ENCODE measurements at regions not wholly inside any gene's neighbourhood (a gene's known extent, or its start where the extent isn't known, plus 50 kb on each side); places are given as distances from the start of the nearest gene placed in this dataset.

DNA sequence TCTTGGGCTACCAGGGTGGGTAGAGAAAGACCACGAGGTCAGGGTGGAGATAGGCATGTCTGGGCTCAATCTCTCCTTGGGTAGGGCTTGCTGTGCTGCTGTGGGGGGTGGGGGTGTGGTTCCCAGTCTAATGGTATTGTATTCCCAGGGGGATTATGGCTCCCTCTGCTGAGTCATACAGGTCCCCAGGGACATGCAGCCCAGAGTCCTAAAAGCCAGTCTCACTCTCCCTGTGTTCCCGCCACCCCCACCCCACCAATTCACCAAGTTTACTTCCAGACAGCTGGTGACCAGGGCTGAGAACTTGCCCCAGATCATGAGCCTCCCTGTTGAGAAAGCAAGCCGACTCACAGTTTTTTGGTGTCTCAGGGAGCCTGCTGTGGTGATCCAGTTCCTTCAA, 367.6 kb downstream of the C12orf75 start:
- Histone ChIP-seq H3K27me3 (ENCODE audit: control insufficient read depth in 2 of 2, insufficient read depth in 2 of 2, low read length in 2 of 2) (peaks cover 0 to 2% of the 10 kb centered on the region in 2 donors), H3K4me2 (replicated peaks; ENCODE audit: extremely low read depth, low read length, poor library complexity, severe bottlenecking) (no peak overlapping the region), H3K4me3 (replicated peaks in 1 of 3; ENCODE audit: low read depth in 2 of 3, low read length in 3 of 3) (no peak overlapping the region), H3K36me3 (replicated peaks in 1 of 2; ENCODE audit: control insufficient read depth in 1 of 2, insufficient read depth in 2 of 2, low read length in 2 of 2) (no peaks in the 10 kb centered on the region), H2AFZ (ENCODE audit: insufficient read depth, low read depth, low read length, poor library complexity, severe bottlenecking) (no peak overlapping the region), H3K27ac (ENCODE audit: low read depth in 1 of 2, low read length in 2 of 2) (no peak overlapping the region), H4K20me1 (ENCODE audit: insufficient read depth, low read length) (no peaks in the 10 kb centered on the region), H3K79me2 (ENCODE audit: insufficient read depth, low read length) (no peaks in the 10 kb centered on the region), H3K9me3 (replicated peaks in 1 of 2; ENCODE audit: control insufficient read depth in 1 of 2, insufficient read depth in 1 of 2, low read length in 2 of 2) (peaks cover 3% of the 10 kb centered on the region in 2 donors), H3K4me1 (ENCODE audit: control insufficient read depth in 1 of 2, insufficient read depth in 2 of 2, low read length in 2 of 2) (no peaks in the 10 kb centered on the region), H3K9ac (ENCODE audit: insufficient read depth, low read length, poor library complexity, severe bottlenecking) (no peak overlapping the region)
- 87% methylated on average over 3 of the region's 3 CpGs for WGBS (ENCODE audit: insufficient coverage)
- peaks cover 3 to 8% (median 4%) of the 10 kb centered on the region in 7 donors for H3K9me3 Mint-ChIP-seq
- no peaks in the 10 kb centered on the region for H3K4me1 Mint-ChIP-seq
- intact Hi-C loops (cut with micrococcal nuclease), result no loop called here
- no peaks in the 10 kb centered on the region for H3K36me3 Mint-ChIP-seq
- H3K4me3 Mint-ChIP-seq, result no peak overlapping the region
- TF ChIP-seq, protein P1, sequence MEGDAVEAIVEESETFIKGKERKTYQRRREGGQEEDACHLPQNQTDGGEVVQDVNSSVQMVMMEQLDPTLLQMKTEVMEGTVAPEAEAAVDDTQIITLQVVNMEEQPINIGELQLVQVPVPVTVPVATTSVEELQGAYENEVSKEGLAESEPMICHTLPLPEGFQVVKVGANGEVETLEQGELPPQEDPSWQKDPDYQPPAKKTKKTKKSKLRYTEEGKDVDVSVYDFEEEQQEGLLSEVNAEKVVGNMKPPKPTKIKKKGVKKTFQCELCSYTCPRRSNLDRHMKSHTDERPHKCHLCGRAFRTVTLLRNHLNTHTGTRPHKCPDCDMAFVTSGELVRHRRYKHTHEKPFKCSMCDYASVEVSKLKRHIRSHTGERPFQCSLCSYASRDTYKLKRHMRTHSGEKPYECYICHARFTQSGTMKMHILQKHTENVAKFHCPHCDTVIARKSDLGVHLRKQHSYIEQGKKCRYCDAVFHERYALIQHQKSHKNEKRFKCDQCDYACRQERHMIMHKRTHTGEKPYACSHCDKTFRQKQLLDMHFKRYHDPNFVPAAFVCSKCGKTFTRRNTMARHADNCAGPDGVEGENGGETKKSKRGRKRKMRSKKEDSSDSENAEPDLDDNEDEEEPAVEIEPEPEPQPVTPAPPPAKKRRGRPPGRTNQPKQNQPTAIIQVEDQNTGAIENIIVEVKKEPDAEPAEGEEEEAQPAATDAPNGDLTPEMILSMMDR (IDR thresholded peaks at IDR 0.05), result no peak
- DNase-seq, result no peak
- H3K27ac Mint-ChIP-seq, result no peak overlapping the region
- H3K27me3 Mint-ChIP-seq (ENCODE audit: low read depth in 3 of 3), result peaks cover 0 to 5% (median 4%) of the 10 kb centered on the region in 3 donors

- Histone ChIP-seq H3K4me2 (replicated peaks; ENCODE audit: extremely low read depth, low read length, poor library complexity, severe bottlenecking) (no peak overlapping the region), H3K36me3 (replicated peaks in 1 of 2; ENCODE audit: control insufficient read depth in 1 of 2, insufficient read depth in 2 of 2, low read length in 2 of 2) (no peaks in the 10 kb centered on the region), H3K27ac (ENCODE audit: low read depth in 1 of 2, low read length in 2 of 2) (no peak overlapping the region), H3K4me1 (ENCODE audit: control insufficient read depth in 1 of 2, insufficient read depth in 2 of 2, low read length in 2 of 2) (no peaks in the 10 kb centered on the region), H4K20me1 (ENCODE audit: insufficient read depth, low read length) (no peaks in the 10 kb centered on the region), H3K9me3 (replicated peaks in 1 of 2; ENCODE audit: control insufficient read depth in 1 of 2, insufficient read depth in 1 of 2, low read length in 2 of 2) (peaks cover 3% of the 10 kb centered on the region in 2 donors), H3K79me2 (ENCODE audit: insufficient read depth, low read length) (no peaks in the 10 kb centered on the region), H3K4me3 (replicated peaks in 1 of 3; ENCODE audit: low read depth in 2 of 3, low read length in 3 of 3) (no peak overlapping the region), H3K9ac (ENCODE audit: insufficient read depth, low read length, poor library complexity, severe bottlenecking) (no peak overlapping the region), H3K27me3 (ENCODE audit: control insufficient read depth in 2 of 2, insufficient read depth in 2 of 2, low read length in 2 of 2) (peaks cover 0 to 2% of the 10 kb centered on the region in 2 donors), H2AFZ (ENCODE audit: insufficient read depth, low read depth, low read length, poor library complexity, severe bottlenecking) (no peak overlapping the region)
- peaks cover 3 to 8% (median 4%) of the 10 kb centered on the region in 7 donors for H3K9me3 Mint-ChIP-seq
- no peak for DNase-seq
- H3K4me3 Mint-ChIP-seq, result no peak overlapping the region
- intact Hi-C loops (cut with micrococcal nuclease), result no loop called here
- WGBS (ENCODE audit: insufficient coverage), result no CpG with 5 or more reads among the region's 1 CpG
- no peak overlapping the region for H3K27ac Mint-ChIP-seq
- TF ChIP-seq, protein P1 (IDR thresholded peaks at IDR 0.05), result no peak
- no peaks in the 10 kb centered on the region for H3K4me1 Mint-ChIP-seq
- no peaks in the 10 kb centered on the region for H3K36me3 Mint-ChIP-seq
- peaks cover 0 to 8% (median 5%) of the 10 kb centered on the region in 3 donors for H3K27me3 Mint-ChIP-seq (ENCODE audit: low read depth in 3 of 3)
Observed at GRCh38 chr12:105699209-105699608, 368.7 kb downstream of the C12orf75 start.
